ENCODE measurements at regions not wholly inside any gene's neighbourhood (a gene's known extent, or its start where the extent isn't known, plus 50 kb on each side); places are given as distances from the start of the nearest gene placed in this dataset.

DNA sequence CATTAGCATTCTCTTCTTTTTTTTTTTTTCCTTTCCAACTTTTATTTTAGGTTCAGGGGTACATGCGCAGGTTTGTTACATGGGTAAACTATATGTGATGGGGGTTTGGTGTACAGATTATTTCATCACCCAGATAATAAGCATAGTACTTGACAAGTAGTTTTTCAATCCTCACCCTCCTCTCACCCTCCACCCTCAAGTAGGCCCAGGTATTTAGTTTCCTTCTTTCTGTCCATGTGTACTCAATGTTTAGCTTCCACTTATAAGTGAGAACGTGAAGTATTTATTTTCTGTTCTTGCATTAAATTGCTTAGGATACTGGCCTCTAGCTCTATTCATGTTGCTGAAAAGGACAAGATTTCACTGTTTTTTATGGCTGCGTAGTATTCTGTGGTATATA, 140.8 kb upstream of the PGRMC2 start (continued):
- TF ChIP-seq ZNF788 (CRISPR knock-in tag; IDR thresholded peaks at IDR 0.05; ENCODE audit: borderline replicate concordance) (no peak), MYC (CRISPR knock-in tag; IDR thresholded peaks at IDR 0.05; ENCODE audit: borderline replicate concordance) (no peak)

DNA sequence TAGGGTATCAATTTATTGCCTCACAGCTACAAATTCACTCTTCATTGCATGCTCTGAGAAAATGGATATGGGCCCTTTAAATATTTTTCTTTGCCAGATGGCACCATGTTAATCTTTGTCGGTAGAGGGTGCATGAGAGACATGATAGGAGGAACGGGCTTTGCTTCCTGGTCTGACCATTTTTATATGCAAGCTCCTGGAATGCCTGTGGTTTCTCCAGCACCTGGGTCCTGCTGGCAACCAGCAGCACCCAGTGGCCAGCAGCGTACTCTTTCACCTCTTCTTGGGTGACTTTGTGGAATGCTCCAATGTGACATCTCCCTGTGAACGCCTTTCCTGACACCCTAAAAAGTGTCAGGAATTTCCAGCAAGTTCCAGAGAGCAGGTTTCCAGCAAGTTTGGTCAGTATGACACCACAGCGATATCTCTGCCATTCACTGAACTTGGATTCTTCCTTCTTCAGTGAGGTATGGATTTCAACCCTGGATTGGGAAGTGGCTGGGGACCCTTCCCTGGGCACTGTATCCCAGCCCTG, 140.3 kb upstream of the PGRMC2 start:
- peak; percentile 66 for DNase-seq (ENCODE audit: low spot score)
- FAIRE-seq: peak; percentile 58
- no peaks in the 10 kb centered on the region for H3K36me3 ChIP-seq (replicated peaks in 1 of 2; ENCODE audit: control insufficient read depth in 1 of 2, insufficient read depth in 2 of 2, low read length in 2 of 2)
- no peaks in the 10 kb centered on the region for H3K79me2 ChIP-seq (ENCODE audit: insufficient read depth, low read length)
- no peak overlapping the region for H3K4me3 ChIP-seq (replicated peaks in 1 of 3; ENCODE audit: insufficient read depth in 1 of 3, low read depth in 2 of 3, low read length in 3 of 3)
- in situ Hi-C loops (cut with HindIII; ENCODE audit: extremely low pct_ligation_motif_present, low pct_unique_long_range_greater_than_20kb): no loop called here
- H3K9me3 ChIP-seq (ENCODE audit: low read length): no peaks in the 10 kb centered on the region; the same call in 1 of the 2 replicates
- no peak for TF ChIP-seq ZNF552 (CRISPR knock-in tag; IDR thresholded peaks at IDR 0.05; ENCODE audit: borderline replicate concordance)
- no peak for TF ChIP-seq KMT2A (CRISPR knock-in tag; IDR thresholded peaks at IDR 0.05)
- peak; percentile 43 for TF ChIP-seq STAG1 (CRISPR knock-in tag; IDR thresholded peaks at IDR 0.05)
- TF ChIP-seq, protein P1, sequence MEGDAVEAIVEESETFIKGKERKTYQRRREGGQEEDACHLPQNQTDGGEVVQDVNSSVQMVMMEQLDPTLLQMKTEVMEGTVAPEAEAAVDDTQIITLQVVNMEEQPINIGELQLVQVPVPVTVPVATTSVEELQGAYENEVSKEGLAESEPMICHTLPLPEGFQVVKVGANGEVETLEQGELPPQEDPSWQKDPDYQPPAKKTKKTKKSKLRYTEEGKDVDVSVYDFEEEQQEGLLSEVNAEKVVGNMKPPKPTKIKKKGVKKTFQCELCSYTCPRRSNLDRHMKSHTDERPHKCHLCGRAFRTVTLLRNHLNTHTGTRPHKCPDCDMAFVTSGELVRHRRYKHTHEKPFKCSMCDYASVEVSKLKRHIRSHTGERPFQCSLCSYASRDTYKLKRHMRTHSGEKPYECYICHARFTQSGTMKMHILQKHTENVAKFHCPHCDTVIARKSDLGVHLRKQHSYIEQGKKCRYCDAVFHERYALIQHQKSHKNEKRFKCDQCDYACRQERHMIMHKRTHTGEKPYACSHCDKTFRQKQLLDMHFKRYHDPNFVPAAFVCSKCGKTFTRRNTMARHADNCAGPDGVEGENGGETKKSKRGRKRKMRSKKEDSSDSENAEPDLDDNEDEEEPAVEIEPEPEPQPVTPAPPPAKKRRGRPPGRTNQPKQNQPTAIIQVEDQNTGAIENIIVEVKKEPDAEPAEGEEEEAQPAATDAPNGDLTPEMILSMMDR (CRISPR knock-in tag; IDR thresholded peaks at IDR 0.05): peak; percentile 47
- TF ChIP-seq, protein P2, sequence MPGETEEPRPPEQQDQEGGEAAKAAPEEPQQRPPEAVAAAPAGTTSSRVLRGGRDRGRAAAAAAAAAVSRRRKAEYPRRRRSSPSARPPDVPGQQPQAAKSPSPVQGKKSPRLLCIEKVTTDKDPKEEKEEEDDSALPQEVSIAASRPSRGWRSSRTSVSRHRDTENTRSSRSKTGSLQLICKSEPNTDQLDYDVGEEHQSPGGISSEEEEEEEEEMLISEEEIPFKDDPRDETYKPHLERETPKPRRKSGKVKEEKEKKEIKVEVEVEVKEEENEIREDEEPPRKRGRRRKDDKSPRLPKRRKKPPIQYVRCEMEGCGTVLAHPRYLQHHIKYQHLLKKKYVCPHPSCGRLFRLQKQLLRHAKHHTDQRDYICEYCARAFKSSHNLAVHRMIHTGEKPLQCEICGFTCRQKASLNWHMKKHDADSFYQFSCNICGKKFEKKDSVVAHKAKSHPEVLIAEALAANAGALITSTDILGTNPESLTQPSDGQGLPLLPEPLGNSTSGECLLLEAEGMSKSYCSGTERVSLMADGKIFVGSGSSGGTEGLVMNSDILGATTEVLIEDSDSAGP (CRISPR knock-in tag; IDR thresholded peaks at IDR 0.05; ENCODE audit: borderline replicate concordance): peak; percentile 91
- TF ChIP-seq ZMYM4 (CRISPR knock-in tag; IDR thresholded peaks at IDR 0.05): peak; percentile 40; the same call in 1 of the 2 replicates
- TF ChIP-seq TEAD3 (CRISPR knock-in tag; optimal IDR thresholded peaks at IDR 0.05; ENCODE audit: borderline replicate concordance): peak; percentile 32
- 0 out of 2 replicates have a peak, but pooled peaks have one; percentile 36 for TF ChIP-seq ZNF605 (CRISPR knock-in tag; IDR thresholded peaks at IDR 0.05)
- 0 out of 2 replicates have a peak, but pooled peaks have one; percentile 23 for TF ChIP-seq ZNF644 (CRISPR knock-in tag; IDR thresholded peaks at IDR 0.05; ENCODE audit: low read depth)
- TF ChIP-seq ZC3H4 (CRISPR knock-in tag; IDR thresholded peaks at IDR 0.05; ENCODE audit: borderline replicate concordance): no peak
- H2AFZ ChIP-seq (ENCODE audit: low read length): peak overlapping the region; percentile 62
- WGBS (ENCODE audit: low lambda C conversion rate): 39% methylated on average over 3 of the region's 5 CpGs
- H3K9ac ChIP-seq (ENCODE audit: insufficient read depth, low read depth, low read length): no peak overlapping the region
- peak; percentile 96 for ATAC-seq
- peak overlapping the region; percentile 32 for H3K4me2 ChIP-seq (ENCODE audit: low read depth, low read length)
- CTCF ChIA-PET (ENCODE audit: low intra/inter-chr PET ratio, low total read pairs): no interaction called here
- POLR2A ChIA-PET: no interaction called here
- no TSS peak for BruUV-seq (replicated peaks)
- no peak overlapping the region for H3K27ac ChIP-seq (ENCODE audit: extremely low read length, insufficient read depth, low read length)
- no peaks in the 10 kb centered on the region for H3K27me3 ChIP-seq (ENCODE audit: control insufficient read depth in 1 of 2, insufficient read depth in 2 of 2, low read length in 2 of 2)
- intact Hi-C loops (cut with micrococcal nuclease; ENCODE audit: unreplicated experiment): no loop called here
- H3K4me1 ChIP-seq (ENCODE audit: insufficient read depth, low read length): 0 out of 2 replicates have a peak, but pooled peaks cover 18% of the 10 kb centered on the region
- H4K20me1 ChIP-seq (ENCODE audit: insufficient read depth, low read length): no peaks in the 10 kb centered on the region

All from HepG2 (cell line).